Glutamatergic neuron (in vitro differentiated cells): ENCODE measurements at regions not wholly inside any gene's neighbourhood (a gene's known extent, or its start where the extent isn't known, plus 50 kb on each side); places are given as distances from the start of the nearest gene placed in this dataset.

ENCODE experiments used
- DNase-seq: peaks from one replicate; pipeline ENCODE4 v3.0.0; 2022
- H3K27ac Mint-ChIP-seq: one replicate; pipeline ENCODE4 v1.8.0; 2020; ENCODE audit warnings: mild to moderate bottlenecking, mixed read lengths, inconsistent platforms; ENCODE audit not compliant: unreplicated experiment
- H3K27me3 Mint-ChIP-seq: one replicate; pipeline ENCODE4 v1.8.0; 2020; ENCODE audit warnings: mild to moderate bottlenecking, moderate library complexity, mixed read lengths, inconsistent platforms; ENCODE audit not compliant: unreplicated experiment
- H3K36me3 Mint-ChIP-seq: one replicate; pipeline ENCODE4 v1.8.0; 2020; ENCODE audit warnings: mild to moderate bottlenecking, mixed read lengths, inconsistent platforms; ENCODE audit not compliant: unreplicated experiment
- H3K4me1 Mint-ChIP-seq: one replicate; pipeline ENCODE4 v1.8.0; 2020; ENCODE audit warnings: mild to moderate bottlenecking, low read depth, mixed read lengths, inconsistent platforms; ENCODE audit not compliant: unreplicated experiment
- H3K4me3 Mint-ChIP-seq: one replicate; pipeline ENCODE4 v1.8.0; 2020; ENCODE audit warnings: mild to moderate bottlenecking, mixed read lengths, inconsistent platforms; ENCODE audit not compliant: unreplicated experiment
- H3K9me3 Mint-ChIP-seq: one replicate; pipeline ENCODE4 v1.8.0; 2020; ENCODE audit warnings: mild to moderate bottlenecking, moderate library complexity, mixed read lengths, inconsistent platforms; ENCODE audit not compliant: unreplicated experiment
- TF ChIP-seq, protein P1 (sequence below): fragments of 200-600 bp; sonication (generic); IDR thresholded peaks from one replicate; pipeline ENCODE4 v1.5.0; 2021; ENCODE audit not compliant: partially characterized antibody, unreplicated experiment

DNA sequence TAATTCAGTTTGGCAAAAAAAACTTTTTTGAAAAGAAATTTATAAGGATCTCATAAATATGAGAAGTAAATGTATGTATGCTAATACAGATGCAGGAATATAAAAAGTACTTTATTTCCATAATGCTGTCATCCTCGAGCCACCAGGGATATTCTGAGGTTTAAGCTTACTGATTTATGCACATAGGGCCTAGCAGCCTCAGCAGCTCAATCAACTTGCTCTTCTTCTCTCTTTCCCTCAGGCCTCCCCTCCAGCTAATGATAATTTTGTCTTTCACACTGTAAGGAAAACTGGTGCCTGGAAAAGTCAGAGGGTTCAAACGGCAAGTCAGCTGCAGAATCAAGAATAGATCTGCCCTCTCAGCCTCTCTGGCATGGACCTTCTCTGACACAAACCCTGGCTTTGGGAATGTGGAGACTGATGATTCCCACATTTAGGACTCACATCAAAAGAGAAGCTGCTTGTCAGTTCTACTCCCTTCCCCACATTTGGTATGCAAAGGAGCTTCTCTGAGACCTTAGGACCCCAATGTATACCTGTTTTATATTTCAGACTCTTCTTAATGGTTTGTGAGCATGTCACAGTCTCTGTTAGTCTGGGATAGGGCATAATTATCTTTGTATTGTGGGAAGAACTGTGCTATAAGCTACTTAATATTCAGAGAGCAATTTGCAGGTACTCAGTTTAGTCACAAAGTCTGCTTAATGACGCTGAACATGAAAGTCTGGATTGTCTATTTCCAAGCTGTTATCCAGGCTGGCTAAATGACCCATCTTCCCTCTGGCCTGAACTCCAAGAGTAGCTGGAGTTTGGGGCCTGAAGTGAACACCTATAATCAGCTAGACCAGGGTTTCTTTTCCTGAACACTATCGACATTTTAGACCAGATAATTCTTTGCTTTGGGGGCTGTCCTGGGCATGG is 52.1 kb upstream of the DIPK1A start:
- Mint-ChIP-seq H3K4me1 (peaks cover 9% of the 10 kb centered on the region), H3K4me3 (no peak overlapping the region), H3K27me3 (no peaks in the 10 kb centered on the region), H3K36me3 (no peaks in the 10 kb centered on the region), H3K27ac (no peak overlapping the region), H3K9me3 (no peaks in the 10 kb centered on the region)
- TF ChIP-seq, protein P1, sequence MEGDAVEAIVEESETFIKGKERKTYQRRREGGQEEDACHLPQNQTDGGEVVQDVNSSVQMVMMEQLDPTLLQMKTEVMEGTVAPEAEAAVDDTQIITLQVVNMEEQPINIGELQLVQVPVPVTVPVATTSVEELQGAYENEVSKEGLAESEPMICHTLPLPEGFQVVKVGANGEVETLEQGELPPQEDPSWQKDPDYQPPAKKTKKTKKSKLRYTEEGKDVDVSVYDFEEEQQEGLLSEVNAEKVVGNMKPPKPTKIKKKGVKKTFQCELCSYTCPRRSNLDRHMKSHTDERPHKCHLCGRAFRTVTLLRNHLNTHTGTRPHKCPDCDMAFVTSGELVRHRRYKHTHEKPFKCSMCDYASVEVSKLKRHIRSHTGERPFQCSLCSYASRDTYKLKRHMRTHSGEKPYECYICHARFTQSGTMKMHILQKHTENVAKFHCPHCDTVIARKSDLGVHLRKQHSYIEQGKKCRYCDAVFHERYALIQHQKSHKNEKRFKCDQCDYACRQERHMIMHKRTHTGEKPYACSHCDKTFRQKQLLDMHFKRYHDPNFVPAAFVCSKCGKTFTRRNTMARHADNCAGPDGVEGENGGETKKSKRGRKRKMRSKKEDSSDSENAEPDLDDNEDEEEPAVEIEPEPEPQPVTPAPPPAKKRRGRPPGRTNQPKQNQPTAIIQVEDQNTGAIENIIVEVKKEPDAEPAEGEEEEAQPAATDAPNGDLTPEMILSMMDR = no peak
- no peak for DNase-seq

DNA sequence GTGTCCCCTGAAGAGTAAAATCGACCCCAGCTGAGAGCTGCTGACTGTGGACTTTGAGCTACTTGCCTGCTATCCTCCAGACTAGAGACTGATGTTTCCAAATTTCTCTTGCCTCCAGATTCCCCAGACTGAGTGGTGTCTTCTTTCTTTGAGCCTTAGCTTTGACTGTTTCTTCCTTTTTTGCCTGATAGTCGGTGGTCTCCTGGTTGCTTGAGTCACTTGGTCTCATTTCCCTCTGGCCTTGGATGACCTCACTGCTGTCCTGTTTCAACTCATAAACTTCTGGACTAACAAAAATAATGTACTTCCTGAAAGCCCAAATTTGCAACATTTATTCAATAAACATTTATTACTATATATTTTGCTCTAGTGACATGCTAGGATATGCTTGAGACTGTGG is 52.9 kb upstream of the DIPK1A start:
- Mint-ChIP-seq H3K27me3 (no peaks in the 10 kb centered on the region), H3K36me3 (no peaks in the 10 kb centered on the region), H3K9me3 (no peaks in the 10 kb centered on the region), H3K4me3 (no peak overlapping the region), H3K27ac (no peak overlapping the region), H3K4me1 (peaks cover 9% of the 10 kb centered on the region)
- DNase-seq = no peak
- TF ChIP-seq, protein P1 = no peak

DNA sequence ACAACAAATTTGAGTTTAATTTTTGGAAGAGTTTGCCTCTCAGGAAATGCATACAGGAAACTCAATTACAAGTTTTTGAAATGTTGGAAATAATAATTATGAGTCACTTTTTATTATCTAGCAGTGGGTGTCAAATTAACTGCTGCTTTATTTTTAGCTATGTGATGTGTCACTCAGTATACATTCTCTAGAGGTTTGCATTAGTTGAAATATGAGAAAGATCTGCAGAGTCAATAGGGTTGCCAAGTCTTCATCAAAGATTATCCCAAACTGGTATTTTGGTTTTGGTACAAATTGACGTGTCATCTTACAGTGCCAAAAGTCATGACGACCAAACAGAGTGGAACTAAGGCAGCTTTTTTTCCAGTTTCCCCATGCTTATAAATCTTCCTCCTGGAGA is 54.3 kb upstream of the DIPK1A start:
- H3K9me3 Mint-ChIP-seq = no peaks in the 10 kb centered on the region
- H3K27me3 Mint-ChIP-seq = no peaks in the 10 kb centered on the region
- DNase-seq = no peak
- TF ChIP-seq, protein P1 = no peak
- H3K27ac Mint-ChIP-seq = no peak overlapping the region
- H3K4me3 Mint-ChIP-seq = no peak overlapping the region
- H3K4me1 Mint-ChIP-seq = peaks cover 9% of the 10 kb centered on the region
- H3K36me3 Mint-ChIP-seq = no peaks in the 10 kb centered on the region

DNA sequence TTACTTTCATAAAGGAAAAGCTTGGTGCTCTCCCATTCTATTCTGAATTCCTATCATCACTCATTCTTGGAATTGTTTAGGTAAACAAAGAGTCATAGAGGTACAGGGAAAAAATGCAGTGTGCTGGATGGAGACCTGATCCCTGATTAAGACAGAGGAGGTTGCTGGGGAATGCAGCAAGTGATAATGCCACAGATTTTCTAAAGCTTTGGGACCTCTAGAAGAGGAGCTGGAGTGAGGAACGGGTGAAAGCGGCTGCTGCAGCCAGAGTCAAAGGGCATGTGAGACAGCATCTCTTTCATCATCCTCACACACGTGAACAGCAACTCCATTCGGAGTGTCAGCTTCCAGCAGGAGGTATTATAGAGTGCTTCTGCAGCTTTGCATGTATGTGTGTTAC is 54.9 kb upstream of the DIPK1A start:
- no peak for DNase-seq
- no peaks in the 10 kb centered on the region for H3K27me3 Mint-ChIP-seq

More for the DNA sequence above, 54.9 kb upstream of the DIPK1A start:
- TF ChIP-seq, protein P1 = no peak
- Mint-ChIP-seq H3K4me3 (no peak overlapping the region), H3K9me3 (no peaks in the 10 kb centered on the region), H3K36me3 (no peaks in the 10 kb centered on the region), H3K27ac (no peak overlapping the region), H3K4me1 (peaks cover 9% of the 10 kb centered on the region)
